Skeletal muscle tissue (tissue), 3 donors: ENCODE measurements at regions not wholly inside any gene's neighbourhood (a gene's known extent, or its start where the extent isn't known, plus 50 kb on each side); places are given as distances from the start of the nearest gene placed in this dataset.
A peak's percentile ranks its signal among the peaks of the same experiment; 100 is the strongest.
"Not testable (repeated sequence)": the region's sequence is repeated elsewhere in the genome, so short reads cannot be mapped to it uniquely, and the experiment has no call there.

Experiments
- H3K27ac ChIP-seq: one replicate; pipeline ENCODE4 v1.7.0; 2013; ENCODE audit warnings: mild to moderate bottlenecking, low read depth, low read length, inconsistent platforms
- H3K27me3 ChIP-seq, 3 donors: one replicate each; pipeline ENCODE4 v1.7.0; 2013; ENCODE audit warnings: low read length in 3 of 3; ENCODE audit not compliant: control insufficient read depth in 3 of 3, insufficient read depth in 3 of 3
- H3K36me3 ChIP-seq, 3 donors: one replicate each; pipeline ENCODE4 v1.7.0; 2013; ENCODE audit warnings: low read length in 3 of 3; ENCODE audit not compliant: control insufficient read depth in 3 of 3, insufficient read depth in 3 of 3
- H3K4me1 ChIP-seq, 3 donors: one replicate each; pipeline ENCODE4 v1.7.0; 2013; ENCODE audit warnings: low read length in 3 of 3, mild to moderate bottlenecking in 3 of 3; ENCODE audit not compliant: control insufficient read depth in 3 of 3, insufficient read depth in 3 of 3
- H3K4me3 ChIP-seq, 3 donors: one replicate each; pipeline ENCODE4 v1.7.0; 2013; ENCODE audit warnings: low read length in 3 of 3
- H3K9ac ChIP-seq, 3 donors: one replicate each; pipeline ENCODE4 v1.7.0; 2013; ENCODE audit warnings: low read length in 3 of 3, mild to moderate bottlenecking in 3 of 3, moderate library complexity in 2 of 3, low read depth in 1 of 3
- H3K9me3 ChIP-seq, 3 donors: one replicate each; pipeline ENCODE4 v1.7.0; 2013; ENCODE audit warnings: low read length in 3 of 3; ENCODE audit not compliant: control insufficient read depth in 3 of 3
- donor health status: Osteomylitis.

GRCh38 chr7:136114966-136115762, 138.0 kb upstream of the MTPN start:
- Histone ChIP-seq H3K4me1 (no peaks in the 10 kb centered on the region), H3K9ac (no peak overlapping the region)

GRCh38 chr7:136114467-136114866, 137.3 kb upstream of the MTPN start:
- not testable (repeated sequence) for H3K9ac ChIP-seq, H3K27ac ChIP-seq, H3K27me3 ChIP-seq, H3K36me3 ChIP-seq, H3K4me3 ChIP-seq, H3K4me1 ChIP-seq, H3K9me3 ChIP-seq

More at GRCh38 chr7:136114966-136115762, 138.0 kb upstream of the MTPN start:
- Histone ChIP-seq H3K27ac (no peak overlapping the region), H3K27me3 (no peaks in the 10 kb centered on the region), H3K36me3 (no peaks in the 10 kb centered on the region), H3K9me3 (no peaks in the 10 kb centered on the region), H3K4me3 (no peak overlapping the region)

- not testable (repeated sequence) for H3K27ac ChIP-seq, H3K27me3 ChIP-seq, H3K4me1 ChIP-seq, H3K9ac ChIP-seq, H3K36me3 ChIP-seq, H3K4me3 ChIP-seq, H3K9me3 ChIP-seq
Observed at GRCh38 chr7:136109037-136109436, 131.9 kb upstream of the MTPN start.

DNA sequence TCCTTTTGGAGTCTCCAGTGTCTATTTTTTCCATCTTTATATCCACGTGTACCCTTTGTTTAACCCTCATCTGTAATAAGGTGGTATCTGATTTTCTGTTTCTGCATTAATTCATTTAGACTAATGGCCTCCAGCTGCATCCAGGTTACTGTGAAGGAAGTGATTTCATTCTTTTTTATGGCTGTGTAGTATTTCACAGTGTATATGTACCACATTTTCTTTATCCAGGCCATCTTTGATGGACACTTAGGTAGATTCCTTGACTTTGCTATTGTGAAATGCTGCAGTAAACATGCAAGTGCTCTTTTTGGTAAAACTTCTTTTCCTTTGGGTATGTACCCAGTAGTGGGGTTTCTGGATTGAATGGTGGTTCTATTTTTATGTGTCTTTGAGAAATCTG, 128.0 kb upstream of the MTPN start:
- no peak overlapping the region for H3K27ac ChIP-seq
- H3K9ac ChIP-seq = no peak overlapping the region
- H3K4me1 ChIP-seq = no peaks in the 10 kb centered on the region
- no peak overlapping the region for H3K4me3 ChIP-seq
- H3K36me3 ChIP-seq = no peaks in the 10 kb centered on the region
- no peaks in the 10 kb centered on the region for H3K27me3 ChIP-seq
- H3K9me3 ChIP-seq = no peaks in the 10 kb centered on the region

DNA sequence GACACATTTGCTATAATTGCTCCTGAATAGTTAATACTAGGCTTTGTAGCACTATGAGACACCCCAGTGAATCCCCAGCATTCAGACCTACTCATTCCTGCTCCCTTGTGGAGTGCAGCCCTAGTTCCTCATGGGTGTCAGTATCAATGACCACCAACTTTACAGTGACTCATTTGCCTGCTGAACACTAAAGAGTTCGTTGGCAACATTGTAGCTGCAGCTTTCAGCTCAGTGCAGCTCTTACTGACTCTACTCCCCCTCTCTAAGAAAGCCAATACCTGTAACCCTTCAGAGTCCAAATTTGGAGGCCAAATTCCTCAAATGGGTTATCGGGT, 127.1 kb upstream of the MTPN start:
- H3K36me3 ChIP-seq = no peaks in the 10 kb centered on the region
- no peak overlapping the region for H3K27ac ChIP-seq
- H3K4me1 ChIP-seq = no peaks in the 10 kb centered on the region
- H3K9ac ChIP-seq = no peak overlapping the region
- H3K4me3 ChIP-seq = no peak overlapping the region
- H3K9me3 ChIP-seq = no peaks in the 10 kb centered on the region
- H3K27me3 ChIP-seq = no peaks in the 10 kb centered on the region

DNA sequence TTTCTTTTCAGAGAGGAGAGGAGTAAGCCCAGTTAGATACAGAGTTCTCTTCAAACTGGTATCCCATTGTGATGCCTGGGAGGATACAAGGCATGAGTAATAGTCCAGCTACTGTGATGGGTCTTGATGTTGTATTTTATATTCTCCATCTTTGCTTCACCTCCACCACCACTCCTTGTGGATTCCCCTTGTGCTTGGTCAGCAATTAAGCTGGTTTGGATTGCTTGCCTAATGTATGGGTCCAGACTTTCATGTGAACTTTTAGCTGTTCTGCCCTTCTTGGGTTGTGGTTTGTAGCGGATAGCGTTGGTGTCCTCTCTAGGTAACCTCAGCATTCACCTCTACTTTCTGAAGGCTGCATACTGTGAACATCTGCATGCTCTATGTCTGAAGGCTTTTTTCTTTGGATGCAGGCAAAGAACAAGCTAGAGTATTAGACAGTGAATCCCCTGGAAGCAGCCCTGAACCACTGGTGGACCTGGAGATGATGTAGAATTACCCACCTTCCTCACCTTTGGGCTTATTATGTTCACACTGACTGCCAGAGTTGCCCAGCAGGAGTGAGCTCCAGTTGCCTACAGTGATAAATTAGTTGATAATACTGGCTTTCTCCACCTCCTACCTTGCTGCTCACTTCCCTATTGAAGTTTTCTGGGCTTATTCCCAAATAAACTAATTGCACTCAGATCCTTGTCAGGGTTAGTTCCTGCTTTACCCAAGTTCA, 126.5 kb upstream of the MTPN start:
- Histone ChIP-seq H3K9ac (no peak overlapping the region), H3K27ac (no peak overlapping the region), H3K4me1 (no peaks in the 10 kb centered on the region), H3K36me3 (no peaks in the 10 kb centered on the region), H3K27me3 (no peaks in the 10 kb centered on the region), H3K9me3 (no peaks in the 10 kb centered on the region), H3K4me3 (no peak overlapping the region)

DNA sequence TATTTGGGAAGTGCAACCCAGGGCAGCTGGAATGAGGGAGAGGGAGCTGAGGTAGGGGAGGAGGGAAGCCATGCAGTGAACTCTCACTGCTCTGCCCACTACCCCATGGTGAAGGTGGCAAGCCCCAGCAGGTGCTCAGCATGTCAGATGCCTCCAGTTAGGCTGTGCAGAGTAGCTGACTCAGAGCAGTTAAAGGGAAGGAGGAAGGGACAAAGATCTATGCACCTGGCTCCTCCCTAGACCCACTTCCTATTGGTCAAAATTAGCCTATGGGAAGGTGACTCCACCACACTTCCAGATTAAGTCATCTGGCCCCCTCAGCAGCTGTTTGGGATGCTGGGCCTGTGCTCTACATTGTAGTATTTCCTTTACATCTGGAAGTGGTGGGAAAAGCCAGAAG, 125.7 kb upstream of the MTPN start:
- Histone ChIP-seq H3K9me3 (no peaks in the 10 kb centered on the region), H3K4me3 (no peak overlapping the region), H3K27me3 (no peaks in the 10 kb centered on the region), H3K4me1 (no peaks in the 10 kb centered on the region), H3K9ac (no peak overlapping the region), H3K36me3 (no peaks in the 10 kb centered on the region), H3K27ac (no peak overlapping the region)

DNA sequence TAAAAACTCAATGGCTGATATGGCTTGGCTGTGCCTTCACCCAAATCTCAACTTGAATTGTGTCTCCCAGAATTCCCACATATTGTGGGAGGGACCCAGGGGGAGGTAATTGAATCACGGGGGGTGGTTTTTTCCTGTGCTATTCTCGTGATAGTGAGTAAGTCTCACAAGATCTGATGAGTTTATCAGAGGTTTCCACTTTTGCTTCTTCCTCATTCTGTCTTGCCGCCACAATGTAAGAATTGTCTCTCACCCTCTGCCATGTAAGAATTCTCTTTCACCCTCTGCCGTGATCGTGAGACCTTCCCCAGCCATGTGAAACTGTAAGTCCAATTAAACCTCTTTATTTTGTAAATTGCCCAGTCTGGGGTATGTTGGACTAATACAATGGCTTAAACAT, 115.6 kb upstream of the MTPN start:
- not testable (repeated sequence) for H3K36me3 ChIP-seq, H3K9ac ChIP-seq, H3K27ac ChIP-seq, H3K4me1 ChIP-seq, H3K4me3 ChIP-seq, H3K27me3 ChIP-seq, H3K9me3 ChIP-seq

DNA sequence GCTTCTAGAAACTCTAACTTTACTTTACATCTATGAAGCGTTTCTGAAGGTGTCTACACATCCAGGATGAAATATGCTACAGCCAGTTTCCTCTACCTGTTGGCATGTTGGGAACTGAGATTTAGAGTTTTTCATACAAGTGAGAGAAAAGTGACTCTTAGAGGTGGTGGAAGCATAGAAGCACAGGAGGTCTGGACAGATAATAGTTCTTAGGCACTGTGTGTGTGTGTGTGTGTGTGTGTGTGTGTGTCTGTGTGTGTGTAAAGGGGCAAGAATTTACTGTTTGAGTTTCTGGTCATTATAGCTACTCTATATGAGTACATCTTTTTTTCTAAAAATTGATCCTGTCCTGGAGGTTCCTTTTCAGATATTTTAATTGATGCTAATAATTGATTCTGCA, 110.7 kb upstream of the MTPN start:
- H3K27me3 ChIP-seq = no peaks in the 10 kb centered on the region
- H3K9me3 ChIP-seq = no peaks in the 10 kb centered on the region
- H3K36me3 ChIP-seq = no peaks in the 10 kb centered on the region
- H3K9ac ChIP-seq = no peak overlapping the region
- no peak overlapping the region for H3K27ac ChIP-seq
- H3K4me1 ChIP-seq = no peaks in the 10 kb centered on the region
- H3K4me3 ChIP-seq = no peak overlapping the region

DNA sequence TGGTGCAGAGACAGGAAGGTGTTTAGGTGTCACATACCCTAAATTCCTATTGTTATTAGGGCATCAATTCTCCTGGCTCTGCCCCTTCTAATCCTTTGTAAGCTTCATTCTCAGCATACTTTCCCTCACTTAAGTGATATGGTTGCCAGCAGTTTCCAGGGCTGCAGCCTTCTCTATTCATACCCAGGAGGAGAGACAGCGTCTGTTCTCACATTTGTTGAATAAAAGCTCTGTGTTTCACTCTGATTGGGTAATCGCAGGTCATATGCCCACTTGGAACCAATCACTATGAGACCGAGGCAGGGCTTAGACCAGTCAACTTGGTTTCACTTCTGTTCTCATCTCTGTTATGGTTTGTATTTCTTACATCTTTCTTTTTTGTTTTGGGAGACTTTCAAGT, 109.6 kb upstream of the MTPN start:
- Histone ChIP-seq H3K4me3 (peak overlapping the region; percentile 63 to 78 (median 66)), H3K9me3 (no peaks in the 10 kb centered on the region), H3K27me3 (no peaks in the 10 kb centered on the region), H3K9ac (peak overlapping the region in 2 of 3 donors; percentile 32 to 52), H3K4me1 (no peaks in the 10 kb centered on the region), H3K27ac (no peak overlapping the region), H3K36me3 (no peaks in the 10 kb centered on the region)
